DMS79 treated with DMSO at 0.1 percent for 48 hours (cell line): ENCODE measurements at regions not wholly inside any gene's neighbourhood (a gene's known extent, or its start where the extent isn't known, plus 50 kb on each side); places are given as distances from the start of the nearest gene placed in this dataset.
"Not testable (repeated sequence)": the region's sequence is repeated elsewhere in the genome, so short reads cannot be mapped to it uniquely, and the experiment has no call there.

Experiments used
- DNase-seq: peaks from one replicate; lab custom pipeline; 2025; lab: John Stamatoyannopoulos, UW

DNA sequence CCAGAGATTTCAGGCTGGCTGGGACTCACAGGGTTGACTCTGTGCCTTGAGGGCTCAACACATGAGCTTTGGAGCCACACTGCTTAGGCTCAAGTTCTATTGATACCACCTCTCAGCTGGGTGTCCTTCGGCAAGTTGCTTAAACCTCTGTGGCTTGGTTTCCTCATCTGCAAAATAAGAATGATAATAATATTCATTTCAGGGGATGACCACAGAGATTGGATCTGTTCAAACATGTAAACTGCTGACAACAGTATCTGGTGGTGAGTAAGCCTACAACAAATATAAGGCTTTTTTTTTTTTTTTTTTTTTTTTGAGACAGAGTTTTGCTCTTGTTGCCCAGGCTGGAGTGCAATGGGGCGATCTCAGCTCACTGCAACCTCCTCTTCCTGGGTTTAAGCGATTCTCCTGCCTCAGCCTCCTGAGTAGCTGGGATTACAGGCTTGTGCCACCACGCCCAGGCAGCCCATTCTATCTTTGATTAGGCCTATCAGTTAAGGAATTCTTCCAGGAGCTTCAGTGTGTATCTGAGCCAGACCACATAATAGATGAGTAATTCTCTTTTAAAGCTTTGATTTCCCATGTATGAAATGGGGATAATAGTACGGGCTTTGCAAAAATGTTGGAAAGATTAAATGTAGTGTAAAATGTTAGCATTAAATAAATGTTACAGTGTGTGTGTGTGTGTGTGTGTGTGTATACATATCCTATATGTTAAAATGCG is 437.6 kb downstream of the PRDM2 start:
- no peak for DNase-seq

DNA sequence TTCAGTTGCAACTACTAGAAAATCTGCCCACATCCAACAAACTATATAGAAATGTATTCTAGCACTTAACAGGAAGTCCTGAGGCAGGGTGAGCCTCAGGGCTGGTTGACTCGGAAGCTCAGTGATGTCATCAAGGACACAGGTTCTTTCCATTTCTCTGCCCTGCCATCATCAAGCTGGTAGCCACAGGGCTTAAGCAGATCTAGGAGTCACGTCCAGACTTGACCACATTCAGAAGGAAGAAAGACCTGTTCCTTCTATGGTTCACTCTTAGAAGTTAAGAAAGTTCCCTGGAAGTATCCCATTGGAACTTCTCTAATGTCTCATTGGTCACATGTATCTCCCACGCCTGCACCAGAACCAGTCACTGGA is 438.1 kb downstream of the PRDM2 start:
- DNase-seq: no peak

DNA sequence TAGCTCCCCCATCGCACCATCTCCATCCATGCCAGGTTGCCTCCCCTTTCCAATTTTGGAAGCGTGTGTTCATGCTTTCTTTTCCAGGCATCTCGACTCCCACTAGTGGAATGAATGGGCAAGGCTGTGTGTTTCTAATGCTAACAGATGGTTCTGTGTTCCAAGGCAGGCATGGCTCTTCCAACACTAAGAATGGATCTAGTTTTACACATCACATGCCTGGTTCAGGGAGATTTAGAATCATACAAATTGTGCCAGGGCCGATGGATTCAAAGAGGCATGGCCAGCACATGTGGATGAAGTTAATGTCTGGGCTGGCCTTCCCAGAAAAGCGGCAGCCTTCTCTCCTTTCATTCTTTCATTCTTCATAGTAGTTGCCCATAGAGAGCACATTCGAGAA is 438.7 kb downstream of the PRDM2 start:
- no peak for DNase-seq

DNA sequence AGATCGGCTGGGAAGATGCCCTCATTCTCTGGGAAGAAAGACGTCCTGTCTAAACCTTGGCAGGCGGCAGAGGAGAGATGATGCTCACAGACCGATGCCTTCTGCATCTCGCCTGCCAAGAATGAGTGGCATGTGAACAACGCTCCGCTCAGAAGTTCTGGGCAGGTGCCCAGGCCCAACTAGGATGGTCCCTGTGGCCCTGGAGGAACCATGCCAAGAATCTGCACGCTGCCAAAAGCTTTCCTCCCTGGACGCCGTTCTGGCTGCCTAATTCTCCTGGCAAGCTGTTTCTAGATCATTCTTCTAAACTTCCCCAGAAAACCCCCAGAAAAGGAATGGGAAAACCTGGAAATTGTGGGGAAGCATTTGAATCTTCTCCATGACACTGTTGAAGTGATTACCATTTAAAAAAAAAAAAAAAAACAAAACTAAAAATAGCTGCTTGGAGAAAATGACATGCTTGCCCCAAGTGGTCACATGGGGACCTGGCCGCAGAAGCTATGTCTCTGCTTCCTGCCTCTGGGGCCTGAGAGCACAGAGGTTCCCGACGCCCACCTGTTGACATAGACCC is 440.9 kb downstream of the PRDM2 start:
- peak; percentile 86 for DNase-seq

DNA sequence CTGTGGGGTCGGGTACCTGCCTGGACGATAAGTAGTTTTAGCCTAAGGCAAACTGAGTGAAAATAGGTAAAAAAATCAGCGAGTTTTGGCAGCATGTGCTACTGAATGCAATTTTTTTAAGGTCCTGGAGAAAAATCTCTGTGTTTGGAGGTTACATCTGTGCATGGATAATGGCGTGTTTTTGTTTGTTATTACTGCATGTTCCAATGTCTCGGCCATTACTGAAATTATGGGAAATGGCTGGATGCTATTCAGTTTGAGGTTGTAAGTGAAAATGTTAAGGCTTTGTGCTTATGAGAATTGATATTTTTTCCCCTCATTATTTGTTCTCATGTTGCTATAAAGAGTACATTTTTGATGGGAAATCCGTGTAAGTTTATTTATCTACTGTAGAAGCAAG is 441.7 kb downstream of the PRDM2 start:
- DNase-seq: no peak

DNA sequence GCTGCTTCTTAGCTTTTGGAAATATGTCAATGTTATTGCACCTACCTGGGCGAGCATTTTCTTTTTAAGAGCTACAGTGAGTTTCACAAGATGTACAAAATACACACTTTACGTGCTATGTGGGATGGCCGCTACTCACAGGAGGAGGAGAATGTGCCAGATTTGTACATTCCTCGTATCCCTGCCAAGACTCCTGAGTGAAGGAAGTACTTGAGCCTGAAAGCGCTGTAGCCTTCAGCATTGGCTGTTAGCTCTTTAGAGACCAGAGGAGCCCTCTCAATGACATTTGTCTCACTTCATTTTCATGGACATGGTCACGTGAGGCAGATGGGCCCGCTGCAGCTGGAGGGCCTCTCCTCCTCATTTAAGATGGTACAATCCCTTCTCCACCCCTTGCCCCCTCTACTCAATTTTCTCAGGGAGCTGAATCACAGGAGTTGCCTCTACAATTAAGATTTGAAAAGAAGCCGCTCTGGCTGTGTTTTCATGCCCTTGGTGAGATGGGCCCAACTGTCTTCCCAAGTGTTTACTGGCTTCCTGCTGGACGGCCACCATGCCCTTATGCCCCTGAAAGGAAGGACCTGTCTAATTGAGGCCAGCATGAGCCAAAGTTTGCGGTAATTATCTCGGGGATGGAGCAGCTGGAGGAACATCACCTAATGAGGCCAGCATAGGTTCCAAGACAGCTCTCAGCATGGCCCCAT is 442.6 kb downstream of the PRDM2 start:
- peak; percentile 99 for DNase-seq

DNA sequence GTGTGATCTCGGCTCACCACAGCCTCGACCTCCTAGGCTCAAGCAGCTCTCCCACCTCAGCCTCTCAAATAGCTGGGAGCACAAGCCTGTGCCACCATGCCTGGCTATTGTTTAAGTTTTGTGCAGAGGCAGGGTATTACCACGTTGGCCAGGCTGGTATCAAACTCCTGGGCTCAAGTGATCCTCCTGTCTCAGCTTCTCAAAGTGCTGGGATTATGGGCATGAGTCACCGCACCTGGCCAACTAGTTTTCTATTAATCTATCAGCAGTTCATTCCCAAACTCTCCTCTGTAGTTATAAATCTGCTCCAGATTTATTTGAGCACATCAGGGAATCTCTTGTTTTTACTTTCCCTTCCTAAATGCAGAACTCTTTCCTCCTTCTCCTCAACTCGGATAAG is 443.8 kb downstream of the PRDM2 start:
- DNase-seq: no peak

DNA sequence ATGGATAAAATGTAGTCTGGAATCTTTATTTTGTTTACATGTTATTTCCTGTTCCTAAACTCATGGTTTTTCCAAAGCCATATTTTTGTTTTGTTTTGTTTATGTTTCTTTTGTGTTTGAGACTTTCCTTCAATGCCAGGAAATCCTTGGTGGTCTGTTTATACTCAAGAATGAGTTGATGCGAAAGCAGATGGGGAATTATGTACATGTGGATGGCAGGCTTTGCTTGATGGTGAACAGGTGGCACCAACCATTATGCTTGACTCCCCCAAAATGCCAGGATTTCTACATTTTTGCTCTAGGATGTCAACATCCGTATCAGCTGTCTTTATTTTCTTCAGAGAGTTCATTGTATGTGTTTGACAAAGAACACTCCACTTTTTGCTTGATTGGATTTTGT is 448.5 kb downstream of the PRDM2 start:
- DNase-seq: no peak

DNA sequence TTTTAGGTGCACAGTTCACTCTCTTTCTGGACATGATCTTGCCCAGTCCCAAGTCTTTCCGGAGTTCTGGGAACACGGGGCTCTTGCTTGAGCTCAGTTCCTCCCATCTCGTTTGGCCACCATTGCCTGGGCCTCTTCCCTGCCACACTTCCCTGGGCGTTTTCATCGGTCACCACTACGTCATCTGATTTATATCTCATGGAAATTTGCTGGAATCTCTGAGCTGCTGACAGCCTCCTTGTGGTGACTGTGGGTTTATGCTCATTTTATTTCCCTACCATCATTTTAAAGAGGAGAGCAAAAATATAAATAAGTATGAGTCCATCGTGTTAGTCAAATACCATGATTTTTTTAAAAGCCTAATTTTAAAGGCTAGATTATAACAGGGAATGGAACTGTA is 449.1 kb upstream of the KAZN start:
- DNase-seq: no peak

DNA sequence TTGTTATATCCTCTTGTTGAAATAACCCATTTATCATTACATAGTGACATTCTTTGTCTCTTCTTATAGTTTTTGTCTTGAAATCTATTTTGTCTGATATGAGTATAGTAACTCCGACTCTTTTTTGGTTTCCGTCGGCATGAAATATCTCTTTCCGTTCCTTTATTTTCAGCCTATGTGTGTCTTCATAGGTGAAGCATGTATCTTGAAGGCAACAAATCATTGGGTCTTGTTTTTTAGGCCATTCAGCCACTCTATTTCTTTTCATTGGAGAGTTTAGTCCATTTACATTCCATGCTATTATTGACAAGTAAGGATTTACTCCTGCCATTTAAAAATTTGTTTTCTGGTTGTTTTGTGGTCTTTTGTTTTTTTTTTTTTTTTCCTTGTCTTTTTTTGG is 441.9 kb upstream of the KAZN start:
- DNase-seq: no peak

DNA sequence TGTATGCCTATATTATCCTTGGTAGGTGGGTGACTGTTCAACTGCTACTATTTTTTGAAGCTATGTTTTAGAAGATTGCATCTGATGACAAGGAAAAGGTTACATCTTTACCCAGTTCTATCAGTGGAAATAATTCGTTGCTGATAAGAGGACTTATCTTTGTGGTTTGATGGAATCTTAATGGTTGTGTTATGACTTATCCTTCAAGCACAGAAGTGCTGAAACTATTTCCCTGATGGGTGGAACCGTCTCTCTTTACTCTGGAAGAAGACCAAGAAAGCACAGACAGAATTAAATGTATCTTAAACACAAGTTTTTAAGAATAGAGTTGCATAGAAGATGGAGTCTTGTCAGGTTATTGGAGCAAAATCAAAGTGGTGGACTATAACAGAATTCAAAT is 437.7 kb upstream of the KAZN start:
- peak; percentile 25 for DNase-seq

DNA sequence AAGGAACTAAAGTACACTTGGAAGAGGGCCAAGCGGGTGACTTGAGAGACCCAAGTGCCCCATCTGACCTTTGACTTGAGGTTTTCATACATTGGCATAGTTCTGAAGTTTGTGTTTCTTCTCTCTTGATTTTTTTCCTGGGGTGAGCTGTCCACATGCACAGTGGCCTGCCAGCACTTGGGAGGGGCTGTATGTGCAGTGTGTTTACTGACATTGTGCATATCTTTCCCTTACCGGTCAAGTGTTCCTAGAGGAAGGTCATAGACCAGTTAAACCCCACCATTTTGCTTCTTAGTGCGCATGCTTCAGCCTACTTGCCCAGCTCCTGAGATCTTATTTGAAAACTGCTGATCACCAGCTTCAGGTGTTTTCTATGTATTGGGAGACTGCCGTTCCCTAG is 435.2 kb upstream of the KAZN start:
- DNase-seq: no peak

DNA sequence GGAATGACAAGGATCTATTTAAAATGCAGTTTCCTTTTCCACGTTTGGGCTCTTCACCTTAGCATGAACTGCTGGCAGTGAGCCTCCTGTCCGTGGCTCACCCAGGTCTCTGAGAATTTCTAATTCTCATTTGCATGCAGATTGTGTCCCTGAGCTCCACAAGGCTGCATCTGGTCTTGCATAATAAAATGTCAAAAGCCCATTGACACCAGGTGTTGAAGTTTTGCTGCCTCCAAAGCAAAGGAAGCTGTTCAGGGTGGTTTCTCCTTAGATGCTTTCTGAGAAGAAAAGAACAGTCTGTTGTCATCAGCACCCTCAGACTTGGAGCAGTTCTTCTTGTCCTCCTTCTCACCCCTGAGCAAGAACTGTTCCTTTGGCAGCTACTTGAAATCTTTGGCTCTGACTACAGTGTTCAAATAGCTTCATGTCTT is 433.1 kb upstream of the KAZN start:
- DNase-seq: peak; percentile 72

DNA sequence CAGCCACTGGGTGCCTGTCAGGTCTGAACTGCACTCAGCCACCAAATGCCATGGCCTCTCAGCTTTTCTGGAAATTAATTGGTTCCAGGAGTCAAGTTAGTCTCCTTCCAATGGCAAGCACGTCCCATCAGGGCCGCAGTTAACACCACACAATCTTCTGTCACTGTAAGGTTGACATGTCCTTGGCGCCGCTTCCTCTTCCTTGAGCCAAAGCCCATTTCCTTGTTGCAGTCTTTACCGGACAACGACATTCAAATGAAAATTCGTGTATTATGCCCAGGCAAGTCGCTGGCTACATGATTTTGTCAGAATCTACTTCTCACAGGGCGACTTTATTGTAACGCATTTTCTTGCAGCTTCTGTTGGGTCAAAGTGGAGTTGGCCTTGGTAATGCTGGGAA is 430.6 kb upstream of the KAZN start:
- DNase-seq: no peak

DNA sequence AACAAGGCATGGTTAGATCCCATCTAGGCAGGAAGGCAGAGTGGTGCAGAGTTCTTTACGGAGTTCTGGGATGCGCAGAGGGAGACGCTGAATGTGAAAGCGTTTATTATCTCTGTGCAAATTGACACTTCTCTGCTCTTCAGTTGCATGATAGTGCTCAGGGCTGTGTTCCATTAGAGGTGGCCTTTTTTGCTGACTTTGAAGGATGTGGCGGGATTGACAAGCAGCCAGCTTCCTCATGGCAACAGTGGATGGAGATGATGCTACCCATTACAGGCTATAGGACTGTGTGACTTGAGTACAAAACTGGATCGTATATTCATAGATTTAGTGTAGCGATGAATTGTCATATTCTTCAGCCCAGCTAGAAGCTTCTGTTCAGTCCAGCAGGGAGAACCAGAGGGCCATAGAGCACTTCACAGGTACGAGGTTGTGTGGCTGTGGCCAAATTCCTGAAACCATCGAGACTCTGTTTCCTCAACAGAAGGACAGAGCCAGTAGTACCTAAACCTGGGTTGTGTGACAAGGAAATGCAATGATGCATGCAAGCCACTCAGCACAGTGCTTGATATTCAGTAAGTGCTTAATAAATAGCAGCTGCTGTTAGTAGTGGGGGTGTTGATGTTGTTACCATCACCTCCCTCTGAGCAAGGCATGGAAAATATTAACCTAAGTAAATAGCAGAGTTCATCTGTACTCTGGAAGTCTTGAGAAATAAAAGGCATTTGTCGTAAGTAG is 430.0 kb upstream of the KAZN start:
- DNase-seq: peak; percentile 87

DNA sequence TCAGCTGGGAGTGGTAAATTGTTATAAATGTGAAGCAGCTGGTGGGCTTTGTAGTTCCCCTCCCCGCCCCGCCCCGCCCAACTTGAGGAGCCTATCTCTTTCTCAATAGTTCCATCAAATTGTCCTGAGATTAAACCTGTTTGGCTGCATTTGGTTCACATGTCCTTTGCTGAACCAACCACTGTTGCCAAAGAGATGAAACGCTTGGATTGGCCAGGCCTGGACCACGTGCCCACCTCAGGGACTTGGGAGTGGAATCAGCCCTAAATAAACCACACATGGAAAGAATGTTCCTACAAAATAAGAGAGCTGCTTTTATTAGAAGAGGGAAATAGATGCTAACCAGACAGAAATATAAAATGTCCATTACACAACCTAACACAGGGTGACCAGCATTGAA is 424.9 kb upstream of the KAZN start:
- peak; percentile 66 for DNase-seq

DNA sequence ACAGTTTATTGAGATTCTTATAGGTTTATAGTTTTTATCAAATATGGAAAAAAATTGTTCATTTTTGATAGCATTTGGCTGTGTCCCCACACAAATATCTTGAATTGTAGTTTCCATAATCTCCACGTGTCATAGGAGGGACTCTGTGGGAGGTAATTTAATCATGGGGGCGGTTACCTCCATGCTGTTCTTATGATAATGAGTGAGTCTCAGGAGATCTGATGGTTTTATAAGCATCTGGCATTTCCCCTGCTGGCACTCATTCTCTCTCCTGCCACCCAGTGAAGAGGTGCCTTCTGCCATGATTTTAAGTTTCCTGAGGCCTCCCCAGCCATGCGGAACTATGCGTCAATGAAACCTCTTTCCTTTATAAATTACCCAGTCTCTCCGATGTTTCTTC is 420.6 kb upstream of the KAZN start:
- not testable (repeated sequence) for DNase-seq

DNA sequence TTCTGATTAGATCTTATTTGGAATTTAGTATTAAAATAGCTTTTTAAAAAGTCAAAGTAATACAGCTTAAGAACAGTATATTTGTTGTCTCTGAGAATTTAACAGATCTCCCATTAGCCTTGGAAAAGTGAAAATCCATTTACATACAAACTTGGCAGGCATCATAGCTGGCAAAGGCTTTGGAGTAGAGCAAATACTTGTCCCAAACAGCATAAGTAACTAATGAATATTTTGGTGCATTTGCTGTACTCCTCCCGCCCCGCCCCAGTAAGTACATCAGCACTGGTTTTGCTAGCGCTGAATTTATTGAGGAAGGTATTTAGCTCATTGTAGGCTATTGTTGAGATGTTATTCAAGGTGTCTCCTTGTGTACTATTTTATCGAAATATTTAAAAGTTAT is 417.7 kb upstream of the KAZN start:
- DNase-seq: no peak

DNA sequence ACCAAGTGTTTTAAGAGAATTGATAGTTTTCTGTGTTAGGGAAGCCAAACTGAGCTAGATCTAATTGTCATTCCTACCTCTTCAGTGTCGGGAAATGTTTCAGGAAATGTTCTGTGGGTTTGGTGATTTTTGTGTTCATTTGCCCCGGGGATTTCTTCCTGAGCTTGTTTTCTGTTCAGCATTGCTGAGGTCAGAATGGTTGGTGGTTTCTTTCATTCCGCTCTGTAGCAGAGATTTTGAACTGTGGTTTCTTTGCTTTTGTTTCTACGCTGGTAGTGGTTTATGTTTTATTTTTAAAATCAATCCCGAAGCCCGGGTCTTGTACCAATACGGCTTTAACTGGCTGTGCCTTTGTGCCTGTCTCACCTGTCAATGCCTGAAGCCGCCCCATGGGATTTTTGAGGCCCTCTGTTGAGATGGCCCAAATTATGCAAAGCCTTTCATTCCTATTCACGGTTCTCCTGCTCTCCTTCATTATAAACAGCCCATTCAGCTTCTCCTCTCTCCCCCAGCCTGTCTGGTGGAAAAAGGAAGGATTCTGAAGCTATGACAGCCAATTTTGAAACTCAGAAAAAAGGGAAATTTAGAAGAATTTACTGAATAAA is 417.2 kb upstream of the KAZN start:
- no peak for DNase-seq

DNA sequence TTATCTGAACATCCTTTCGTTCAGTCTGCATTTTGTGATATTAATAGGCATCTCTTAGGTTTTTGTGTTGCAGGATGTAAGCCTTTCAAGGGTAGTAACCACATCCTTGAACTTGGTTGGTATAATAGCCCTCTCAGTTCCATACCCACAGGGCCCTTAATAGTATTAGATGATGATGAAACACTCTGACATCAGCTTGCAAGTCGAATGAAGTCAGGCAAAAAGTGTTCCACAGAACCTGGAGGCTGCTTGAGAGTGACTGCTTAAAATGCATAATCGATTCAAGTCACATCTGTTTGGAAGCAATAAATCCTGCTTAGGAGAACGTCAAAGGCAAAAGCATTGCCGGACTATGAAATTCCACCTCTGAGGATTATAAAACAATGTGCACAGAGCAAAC is 415.6 kb upstream of the KAZN start:
- no peak for DNase-seq

DNA sequence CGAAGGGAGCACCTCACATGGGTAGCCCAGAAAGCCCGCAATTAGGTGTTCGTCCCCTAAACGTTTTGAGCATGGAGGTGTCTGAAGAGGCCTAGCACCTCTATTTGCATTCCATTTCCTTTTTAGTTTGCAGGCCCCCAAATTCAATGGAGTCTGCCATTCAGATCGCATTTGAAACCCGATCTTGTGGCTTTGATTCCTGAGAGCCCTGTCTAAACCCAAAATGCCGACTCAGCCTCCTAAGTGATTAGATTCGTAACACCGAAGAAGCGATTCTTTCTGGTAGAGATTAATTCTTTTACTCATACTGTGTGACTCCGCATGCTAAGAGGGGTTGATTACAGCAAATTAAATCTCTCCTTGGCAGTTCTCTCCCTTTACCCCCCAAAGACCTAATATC is 415.2 kb upstream of the KAZN start:
- no peak for DNase-seq

DNA sequence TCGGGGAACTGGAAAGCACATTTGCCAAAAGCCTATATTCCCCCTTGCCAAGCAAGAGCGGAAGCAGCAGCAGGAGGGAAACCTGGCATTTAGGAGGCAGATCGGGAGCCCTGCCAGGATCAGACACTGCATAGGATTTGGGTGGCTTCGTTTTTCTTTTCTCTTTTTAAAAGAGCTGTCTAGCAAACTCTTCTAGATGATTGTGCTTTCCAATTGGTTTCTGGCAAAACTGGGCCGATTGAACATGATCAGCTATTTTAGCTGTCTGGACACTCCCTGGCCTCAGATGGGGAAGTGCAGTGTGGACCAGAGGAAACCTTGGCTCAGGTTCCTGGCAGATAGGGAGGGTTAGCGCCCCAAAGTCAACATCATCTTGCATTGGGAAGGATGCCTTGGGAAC is 414.0 kb upstream of the KAZN start:
- DNase-seq: no peak

DNA sequence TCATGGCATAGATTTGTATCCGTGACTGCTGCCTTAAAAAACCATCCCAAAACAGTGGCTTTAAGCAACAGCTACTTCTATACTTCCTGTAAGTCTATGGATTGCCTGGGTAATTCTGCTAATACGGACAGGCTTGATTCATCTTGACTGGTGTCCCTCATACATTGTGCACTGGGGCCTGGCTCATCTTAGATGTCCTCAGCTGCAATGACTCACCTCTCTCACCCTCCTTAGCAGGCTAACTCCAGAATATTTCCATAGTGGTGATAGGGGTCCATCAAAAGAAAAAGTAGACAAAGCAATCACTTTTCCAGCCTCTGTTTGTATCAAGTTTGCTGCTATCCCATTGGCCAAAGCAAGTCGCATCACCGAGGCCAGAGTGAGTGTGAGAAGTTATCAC is 409.1 kb upstream of the KAZN start:
- DNase-seq: no peak
